ENCODE measurements at regions not wholly inside any gene's neighbourhood (a gene's known extent, or its start where the extent isn't known, plus 50 kb on each side); places are given as distances from the start of the nearest gene placed in this dataset.

DNA sequence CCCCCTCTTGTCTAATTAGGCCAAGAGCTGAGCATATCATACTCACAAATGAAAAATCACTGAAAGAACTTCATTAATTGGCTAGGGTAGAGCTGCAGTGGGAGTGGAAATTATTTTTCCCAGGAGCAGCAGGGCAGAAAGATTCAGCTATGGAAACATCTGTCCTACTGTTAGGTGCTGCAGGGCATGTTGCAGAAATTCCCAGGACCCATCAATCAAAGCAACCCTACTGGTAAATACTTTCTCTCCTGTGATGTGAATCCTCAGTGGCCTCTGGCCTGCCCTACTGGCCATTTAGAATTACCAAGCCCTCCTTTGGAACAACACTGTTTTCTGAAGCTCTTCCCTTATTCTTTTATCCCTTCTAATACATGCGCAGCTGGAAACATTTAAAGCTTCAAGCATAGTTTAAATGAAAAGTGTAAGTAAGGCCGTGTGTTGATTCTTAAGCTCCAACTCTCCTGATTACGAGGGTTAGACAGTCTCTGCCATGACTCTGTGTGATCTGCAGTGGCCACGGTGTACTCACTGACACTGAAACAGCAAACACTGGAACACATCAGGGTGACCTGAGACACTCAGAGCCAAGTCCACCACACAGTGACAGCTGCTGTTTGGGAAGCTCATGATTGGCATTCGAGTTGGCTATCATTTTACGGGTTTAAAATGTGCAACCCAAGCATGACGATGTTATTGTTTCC lies 62.6 kb upstream of the TMCC3 start:
- TF ChIP-seq POLR2A (IDR thresholded peaks at IDR 0.05): no peak
- TF ChIP-seq, protein P1, sequence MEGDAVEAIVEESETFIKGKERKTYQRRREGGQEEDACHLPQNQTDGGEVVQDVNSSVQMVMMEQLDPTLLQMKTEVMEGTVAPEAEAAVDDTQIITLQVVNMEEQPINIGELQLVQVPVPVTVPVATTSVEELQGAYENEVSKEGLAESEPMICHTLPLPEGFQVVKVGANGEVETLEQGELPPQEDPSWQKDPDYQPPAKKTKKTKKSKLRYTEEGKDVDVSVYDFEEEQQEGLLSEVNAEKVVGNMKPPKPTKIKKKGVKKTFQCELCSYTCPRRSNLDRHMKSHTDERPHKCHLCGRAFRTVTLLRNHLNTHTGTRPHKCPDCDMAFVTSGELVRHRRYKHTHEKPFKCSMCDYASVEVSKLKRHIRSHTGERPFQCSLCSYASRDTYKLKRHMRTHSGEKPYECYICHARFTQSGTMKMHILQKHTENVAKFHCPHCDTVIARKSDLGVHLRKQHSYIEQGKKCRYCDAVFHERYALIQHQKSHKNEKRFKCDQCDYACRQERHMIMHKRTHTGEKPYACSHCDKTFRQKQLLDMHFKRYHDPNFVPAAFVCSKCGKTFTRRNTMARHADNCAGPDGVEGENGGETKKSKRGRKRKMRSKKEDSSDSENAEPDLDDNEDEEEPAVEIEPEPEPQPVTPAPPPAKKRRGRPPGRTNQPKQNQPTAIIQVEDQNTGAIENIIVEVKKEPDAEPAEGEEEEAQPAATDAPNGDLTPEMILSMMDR (IDR thresholded peaks at IDR 0.05): no peak
